NCI-H1417 (cell line): ENCODE measurements at regions not wholly inside any gene's neighbourhood (a gene's known extent, or its start where the extent isn't known, plus 50 kb on each side); places are given as distances from the start of the nearest gene placed in this dataset.
"Not testable (repeated sequence)": the region's sequence is repeated elsewhere in the genome, so short reads cannot be mapped to it uniquely, and the experiment has no call there.

Source experiments
- DNase-seq, 3 experiments: peaks; one replicate each; lab custom pipeline; 2025; lab: John Stamatoyannopoulos, UW

- no peak for DNase-seq
Measured at GRCh38 chr1:43042773-43043457, 84.2 kb upstream of the SLC2A1 start.

GRCh38 chr1:43042127-43042526, 83.5 kb upstream of the SLC2A1 start:
- no peak for DNase-seq

GRCh38 chr1:43041591-43041990, 82.9 kb upstream of the SLC2A1 start:
- DNase-seq, result no peak

- peak in 1 of 3 experiments; percentile 8 for DNase-seq
Measured at GRCh38 chr1:43039228-43040055, 80.8 kb upstream of the SLC2A1 start.

GRCh38 chr1:43038232-43038935, 79.7 kb upstream of the SLC2A1 start:
- DNase-seq, result no peak

GRCh38 chr1:43037466-43037865, 78.8 kb upstream of the SLC2A1 start:
- DNase-seq, result no peak

GRCh38 chr1:43036932-43037331, 78.3 kb upstream of the SLC2A1 start:
- DNase-seq, result no peak

- DNase-seq, result no peak
Measured at GRCh38 chr1:43035821-43036741, 77.4 kb upstream of the SLC2A1 start.

GRCh38 chr1:43034778-43035177, 76.1 kb upstream of the SLC2A1 start:
- DNase-seq, result no peak

GRCh38 chr1:43034195-43034658, 75.6 kb upstream of the SLC2A1 start:
- DNase-seq, result no peak

- no peak for DNase-seq
Measured at GRCh38 chr1:43031316-43032203, 72.9 kb upstream of the SLC2A1 start.

GRCh38 chr1:43024905-43025304, 66.2 kb upstream of the SLC2A1 start:
- no peak for DNase-seq

GRCh38 chr1:43021547-43022474, 63.1 kb upstream of the SLC2A1 start:
- DNase-seq, result no peak

- DNase-seq, result no peak
Measured at GRCh38 chr1:43019226-43019625, 60.6 kb upstream of the SLC2A1 start.

GRCh38 chr1:43018121-43018520, 59.5 kb upstream of the SLC2A1 start:
- no peak for DNase-seq

GRCh38 chr1:43015269-43015668, 56.6 kb upstream of the SLC2A1 start:
- no peak for DNase-seq

GRCh38 chr1:43014579-43014978, 55.9 kb upstream of the SLC2A1 start:
- DNase-seq, result not testable (repeated sequence)

GRCh38 chr1:43011020-43011419, 52.4 kb upstream of the SLC2A1 start:
- no peak for DNase-seq

GRCh38 chr1:43009274-43009673, 50.6 kb upstream of the SLC2A1 start:
- peak in 1 of 3 experiments; percentile 6 for DNase-seq
